ENCODE measurements at regions not wholly inside any gene's neighbourhood (a gene's known extent, or its start where the extent isn't known, plus 50 kb on each side); places are given as distances from the start of the nearest gene placed in this dataset.

- Mint-ChIP-seq H3K9me3 (peaks cover 4% of the 10 kb centered on the region), H3K27ac (no peak overlapping the region), H3K27me3 (no peaks in the 10 kb centered on the region), H3K4me1 (no peaks in the 10 kb centered on the region), H3K4me3 (no peak overlapping the region), H3K36me3 (ENCODE audit: low read depth) (no peaks in the 10 kb centered on the region)
- POLR2A ChIA-PET = no interaction called here
- DNase-seq = no peak
- CTCF ChIA-PET = no interaction called here
Measured at GRCh38 chr19:31572102-31572975, 223.1 kb upstream of the TSHZ3 start.

- Mint-ChIP-seq H3K36me3 (ENCODE audit: low read depth) (no peaks in the 10 kb centered on the region), H3K9me3 (peaks cover 3% of the 10 kb centered on the region), H3K27ac (no peak overlapping the region), H3K27me3 (no peaks in the 10 kb centered on the region), H3K4me1 (no peaks in the 10 kb centered on the region), H3K4me3 (no peak overlapping the region)
- ChIA-PET POLR2A (no interaction called here), CTCF (no interaction called here)
- no peak for DNase-seq
Measured at GRCh38 chr19:31572976-31573298, 223.7 kb upstream of the TSHZ3 start.

GRCh38 chr19:31574251-31574973 lies 225.2 kb upstream of the TSHZ3 start:
- Mint-ChIP-seq H3K36me3 (ENCODE audit: low read depth) (no peaks in the 10 kb centered on the region), H3K9me3 (peaks cover 2% of the 10 kb centered on the region), H3K4me3 (no peak overlapping the region), H3K27me3 (no peaks in the 10 kb centered on the region), H3K4me1 (no peaks in the 10 kb centered on the region), H3K27ac (no peak overlapping the region)
- ChIA-PET CTCF (no interaction called here), POLR2A (no interaction called here)
- no peak for DNase-seq

- Mint-ChIP-seq H3K9me3 (no peaks in the 10 kb centered on the region), H3K4me3 (no peak overlapping the region), H3K27ac (no peak overlapping the region), H3K36me3 (ENCODE audit: low read depth) (no peaks in the 10 kb centered on the region), H3K27me3 (no peaks in the 10 kb centered on the region), H3K4me1 (no peaks in the 10 kb centered on the region)
- ChIA-PET CTCF (no interaction called here), POLR2A (no interaction called here)
- DNase-seq = no peak
Measured at GRCh38 chr19:31575846-31576335, 226.7 kb upstream of the TSHZ3 start.

GRCh38 chr19:31578326-31578725 lies 229.1 kb upstream of the TSHZ3 start:
- ChIA-PET CTCF (no interaction called here), POLR2A (no interaction called here)
- no peaks in the 10 kb centered on the region for H3K9me3 Mint-ChIP-seq
- no peak for DNase-seq
- H3K4me1 Mint-ChIP-seq = no peaks in the 10 kb centered on the region
- no peaks in the 10 kb centered on the region for H3K36me3 Mint-ChIP-seq (ENCODE audit: low read depth)
- H3K4me3 Mint-ChIP-seq = no peak overlapping the region
- H3K27ac Mint-ChIP-seq = no peak overlapping the region
- no peaks in the 10 kb centered on the region for H3K27me3 Mint-ChIP-seq

GRCh38 chr19:31583148-31583547 lies 233.9 kb upstream of the TSHZ3 start:
- no peak overlapping the region for H3K27ac Mint-ChIP-seq
- no peak overlapping the region for H3K4me3 Mint-ChIP-seq
- no peaks in the 10 kb centered on the region for H3K4me1 Mint-ChIP-seq
- no peak for DNase-seq
- CTCF ChIA-PET = no interaction called here
- H3K27me3 Mint-ChIP-seq = no peaks in the 10 kb centered on the region
- no peaks in the 10 kb centered on the region for H3K9me3 Mint-ChIP-seq
- POLR2A ChIA-PET = interaction anchor here (0.8 kb wide), 1 partner anchor 13 kb away, joined by 4 read pairs; no protein-coding TSS in a partner anchor
- no peaks in the 10 kb centered on the region for H3K36me3 Mint-ChIP-seq (ENCODE audit: low read depth)

GRCh38 chr19:31586282-31586681 lies 237.0 kb upstream of the TSHZ3 start:
- H3K9me3 Mint-ChIP-seq = no peaks in the 10 kb centered on the region
- no peak for DNase-seq
- H3K4me3 Mint-ChIP-seq = no peak overlapping the region
- ChIA-PET CTCF (no interaction called here), POLR2A (no interaction called here)
- H3K27ac Mint-ChIP-seq = no peak overlapping the region
- H3K4me1 Mint-ChIP-seq = no peaks in the 10 kb centered on the region
- H3K27me3 Mint-ChIP-seq = no peaks in the 10 kb centered on the region
- H3K36me3 Mint-ChIP-seq (ENCODE audit: low read depth) = no peaks in the 10 kb centered on the region

- H3K36me3 Mint-ChIP-seq (ENCODE audit: low read depth) = no peaks in the 10 kb centered on the region
- ChIA-PET CTCF (no interaction called here), POLR2A (no interaction called here)
- no peak overlapping the region for H3K27ac Mint-ChIP-seq
- no peaks in the 10 kb centered on the region for H3K9me3 Mint-ChIP-seq
- H3K4me3 Mint-ChIP-seq = no peak overlapping the region
- no peaks in the 10 kb centered on the region for H3K27me3 Mint-ChIP-seq
- DNase-seq = no peak
- H3K4me1 Mint-ChIP-seq = no peaks in the 10 kb centered on the region
Measured at GRCh38 chr19:31589109-31589508, 239.9 kb upstream of the TSHZ3 start.

- Mint-ChIP-seq H3K36me3 (ENCODE audit: low read depth) (no peaks in the 10 kb centered on the region), H3K27me3 (no peaks in the 10 kb centered on the region), H3K4me3 (no peak overlapping the region), H3K27ac (no peak overlapping the region), H3K9me3 (no peaks in the 10 kb centered on the region), H3K4me1 (no peaks in the 10 kb centered on the region)
- ChIA-PET POLR2A (no interaction called here), CTCF (no interaction called here)
- no peak for DNase-seq
Measured at GRCh38 chr19:31591258-31591657, 242.0 kb upstream of the TSHZ3 start.

GRCh38 chr19:31592456-31592855 lies 243.2 kb upstream of the TSHZ3 start:
- H3K9me3 Mint-ChIP-seq = no peaks in the 10 kb centered on the region
- ChIA-PET POLR2A (no interaction called here), CTCF (no interaction called here)

GRCh38 chr19:31594701-31595100 lies 245.5 kb upstream of the TSHZ3 start:
- ChIA-PET POLR2A (no interaction called here), CTCF (no interaction called here)
- no peak overlapping the region for H3K27ac Mint-ChIP-seq
- no peaks in the 10 kb centered on the region for H3K36me3 Mint-ChIP-seq (ENCODE audit: low read depth)
- no peak overlapping the region for H3K4me3 Mint-ChIP-seq
- no peaks in the 10 kb centered on the region for H3K27me3 Mint-ChIP-seq
- no peaks in the 10 kb centered on the region for H3K9me3 Mint-ChIP-seq
- no peaks in the 10 kb centered on the region for H3K4me1 Mint-ChIP-seq
- DNase-seq = no peak

More at GRCh38 chr19:31592456-31592855, 243.2 kb upstream of the TSHZ3 start:
- Mint-ChIP-seq H3K27me3 (no peaks in the 10 kb centered on the region), H3K27ac (no peak overlapping the region), H3K4me1 (no peaks in the 10 kb centered on the region), H3K36me3 (ENCODE audit: low read depth) (no peaks in the 10 kb centered on the region), H3K4me3 (no peak overlapping the region)
- DNase-seq = no peak

- H3K27ac Mint-ChIP-seq = no peak overlapping the region
- POLR2A ChIA-PET = no interaction called here
- no peaks in the 10 kb centered on the region for H3K27me3 Mint-ChIP-seq
- no peaks in the 10 kb centered on the region for H3K9me3 Mint-ChIP-seq
- DNase-seq = no peak
- H3K4me1 Mint-ChIP-seq = no peaks in the 10 kb centered on the region
- no peak overlapping the region for H3K4me3 Mint-ChIP-seq
- CTCF ChIA-PET = no interaction called here
- H3K36me3 Mint-ChIP-seq (ENCODE audit: low read depth) = no peaks in the 10 kb centered on the region
Measured at GRCh38 chr19:31595521-31595920, 246.3 kb upstream of the TSHZ3 start.

- Mint-ChIP-seq H3K9me3 (no peaks in the 10 kb centered on the region), H3K27me3 (no peaks in the 10 kb centered on the region), H3K36me3 (ENCODE audit: low read depth) (no peaks in the 10 kb centered on the region), H3K4me3 (no peak overlapping the region), H3K4me1 (no peaks in the 10 kb centered on the region), H3K27ac (no peak overlapping the region)
- ChIA-PET CTCF (no interaction called here), POLR2A (no interaction called here)
- DNase-seq = no peak
Measured at GRCh38 chr19:31596751-31597150, 247.5 kb upstream of the TSHZ3 start.

- no peaks in the 10 kb centered on the region for H3K36me3 Mint-ChIP-seq (ENCODE audit: low read depth)
- no peaks in the 10 kb centered on the region for H3K27me3 Mint-ChIP-seq
- H3K4me3 Mint-ChIP-seq = no peak overlapping the region
- ChIA-PET CTCF (interaction anchor here (0.6 kb wide), 1 partner anchor 1715 kb away, joined by 3 read pairs; no protein-coding TSS in a partner anchor), POLR2A (no interaction called here)
- DNase-seq = no peak
- no peaks in the 10 kb centered on the region for H3K4me1 Mint-ChIP-seq
- H3K9me3 Mint-ChIP-seq = no peaks in the 10 kb centered on the region
- no peak overlapping the region for H3K27ac Mint-ChIP-seq
Measured at GRCh38 chr19:31597616-31598015, 248.4 kb upstream of the TSHZ3 start.

Measured in activated CD4-positive, alpha-beta T cell treated with anti-CD3 and anti-CD28 coated beads, Interleukin-2, amount 10 ng/mL, durations not matched to agents 7 days and 5 days (primary cell).